ENCODE measurements at regions not wholly inside any gene's neighbourhood (a gene's known extent, or its start where the extent isn't known, plus 50 kb on each side); places are given as distances from the start of the nearest gene placed in this dataset.
A peak's percentile ranks its signal among the peaks of the same experiment; 100 is the strongest.

DNA sequence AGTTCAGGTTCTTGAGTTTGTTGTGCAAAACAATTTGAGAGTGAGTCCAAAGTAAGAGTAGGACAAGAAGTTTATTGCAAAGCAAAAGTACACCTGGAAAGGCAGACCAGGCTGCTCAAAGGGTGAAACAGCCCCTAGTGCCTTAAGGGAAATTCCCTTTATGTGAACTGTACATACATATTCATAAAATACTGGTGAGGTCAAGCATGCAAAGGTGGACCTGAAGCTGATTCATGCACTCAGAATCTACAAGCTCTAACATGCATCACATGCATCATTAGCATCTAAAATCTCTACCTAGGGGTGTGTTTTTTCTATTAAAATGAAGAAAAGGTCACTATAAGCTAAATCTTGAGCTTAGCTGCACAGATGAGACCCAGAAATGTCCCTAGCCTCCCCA lies 266.9 kb downstream of the SPATA18 start:
- H3K9me3 ChIP-seq (ENCODE audit: low read length), result no peaks in the 10 kb centered on the region
- no peaks in the 10 kb centered on the region for H3K27me3 ChIP-seq (ENCODE audit: low read length)
- H4K20me1 ChIP-seq (ENCODE audit: low read length), result no peaks in the 10 kb centered on the region
- no peak overlapping the region for H3K9ac ChIP-seq (ENCODE audit: low read length)
- peak overlapping the region; percentile 27 for H3K4me2 ChIP-seq (ENCODE audit: low read length)
- H3K4me1 ChIP-seq (ENCODE audit: insufficient read depth, low read length), result peaks cover 18% of the 10 kb centered on the region
- TF ChIP-seq EZH2 (IDR thresholded peaks at IDR 0.05; ENCODE audit: low read length, unreplicated experiment), result no peak
- TF ChIP-seq, protein P1, sequence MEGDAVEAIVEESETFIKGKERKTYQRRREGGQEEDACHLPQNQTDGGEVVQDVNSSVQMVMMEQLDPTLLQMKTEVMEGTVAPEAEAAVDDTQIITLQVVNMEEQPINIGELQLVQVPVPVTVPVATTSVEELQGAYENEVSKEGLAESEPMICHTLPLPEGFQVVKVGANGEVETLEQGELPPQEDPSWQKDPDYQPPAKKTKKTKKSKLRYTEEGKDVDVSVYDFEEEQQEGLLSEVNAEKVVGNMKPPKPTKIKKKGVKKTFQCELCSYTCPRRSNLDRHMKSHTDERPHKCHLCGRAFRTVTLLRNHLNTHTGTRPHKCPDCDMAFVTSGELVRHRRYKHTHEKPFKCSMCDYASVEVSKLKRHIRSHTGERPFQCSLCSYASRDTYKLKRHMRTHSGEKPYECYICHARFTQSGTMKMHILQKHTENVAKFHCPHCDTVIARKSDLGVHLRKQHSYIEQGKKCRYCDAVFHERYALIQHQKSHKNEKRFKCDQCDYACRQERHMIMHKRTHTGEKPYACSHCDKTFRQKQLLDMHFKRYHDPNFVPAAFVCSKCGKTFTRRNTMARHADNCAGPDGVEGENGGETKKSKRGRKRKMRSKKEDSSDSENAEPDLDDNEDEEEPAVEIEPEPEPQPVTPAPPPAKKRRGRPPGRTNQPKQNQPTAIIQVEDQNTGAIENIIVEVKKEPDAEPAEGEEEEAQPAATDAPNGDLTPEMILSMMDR (conservative IDR thresholded peaks at IDR 0.05; ENCODE audit: low read depth, low read length), result no peak
- TF ChIP-seq EZH2phosphoT487 (IDR thresholded peaks at IDR 0.05; ENCODE audit: borderline replicate concordance, low read length), result no peak
- POLR2A ChIA-PET (ENCODE audit: unreplicated experiment), result no interaction called here
- DNase-seq (peak; percentile 77), ATAC-seq (no peak)
- no peaks in the 10 kb centered on the region for H3K79me2 ChIP-seq (ENCODE audit: low read length)
- intact Hi-C loops (cut with micrococcal nuclease), result no loop called here
- CTCF ChIA-PET, result no interaction called here
- peak overlapping the region; percentile 40 for H3K27ac ChIP-seq (ENCODE audit: low read length)
- no peaks in the 10 kb centered on the region for H3F3A ChIP-seq (ENCODE audit: low read length, unreplicated experiment)
- no TSS peak for BruUV-seq (replicated peaks)
- H3K4me3 ChIP-seq (ENCODE audit: low read length), result no peak overlapping the region
- no peaks in the 10 kb centered on the region for H3K36me3 ChIP-seq (ENCODE audit: low read depth, low read length)
- no peaks in the 10 kb centered on the region for H3K9me2 ChIP-seq (replicated peaks; ENCODE audit: low read length)
- H2AFZ ChIP-seq (ENCODE audit: low read length), result no peak overlapping the region

DNA sequence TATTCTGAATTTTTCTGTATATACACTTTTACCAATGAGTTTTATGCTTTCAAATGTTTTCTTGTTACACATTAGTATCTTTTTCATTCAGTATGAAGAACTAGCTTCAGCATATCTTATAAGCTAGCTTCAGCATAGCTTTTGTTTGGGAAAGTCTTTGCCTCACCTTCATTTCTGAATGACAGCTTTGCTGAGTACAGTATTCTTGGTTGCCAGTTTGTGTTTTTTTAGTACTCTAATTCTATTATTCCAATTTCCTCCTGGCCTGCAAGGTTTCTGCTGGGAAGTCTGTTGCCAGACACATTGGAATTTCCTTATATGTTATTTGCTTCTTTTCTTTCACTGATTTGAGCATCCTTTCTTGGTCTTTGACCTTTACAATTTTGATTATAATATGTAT lies 278.8 kb downstream of the SPATA18 start:
- DNase-seq, result no peak
- Histone ChIP-seq H3K36me3 (ENCODE audit: low read depth, low read length) (no peaks in the 10 kb centered on the region), H4K20me1 (ENCODE audit: low read length) (no peaks in the 10 kb centered on the region), H3K9me3 (ENCODE audit: low read length) (no peaks in the 10 kb centered on the region), H3K4me1 (ENCODE audit: insufficient read depth, low read length) (no peaks in the 10 kb centered on the region), H3F3A (ENCODE audit: low read length, unreplicated experiment) (no peaks in the 10 kb centered on the region), H2AFZ (ENCODE audit: low read length) (no peak overlapping the region), H3K4me2 (ENCODE audit: low read length) (no peak overlapping the region), H3K79me2 (ENCODE audit: low read length) (no peaks in the 10 kb centered on the region), H3K4me3 (ENCODE audit: low read length) (no peak overlapping the region), H3K9me2 (replicated peaks; ENCODE audit: low read length) (no peaks in the 10 kb centered on the region), H3K27me3 (ENCODE audit: low read length) (no peaks in the 10 kb centered on the region), H3K9ac (ENCODE audit: low read length) (no peak overlapping the region), H3K27ac (ENCODE audit: low read length) (no peak overlapping the region)
- intact Hi-C loops (cut with micrococcal nuclease), result no loop called here
- POLR2A ChIA-PET (ENCODE audit: unreplicated experiment), result no interaction called here
- TF ChIP-seq, protein P1 (conservative IDR thresholded peaks at IDR 0.05; ENCODE audit: low read depth, low read length), result no peak
- no peak for ATAC-seq
- CTCF ChIA-PET, result no interaction called here
- no TSS peak for BruUV-seq (replicated peaks)

DNA sequence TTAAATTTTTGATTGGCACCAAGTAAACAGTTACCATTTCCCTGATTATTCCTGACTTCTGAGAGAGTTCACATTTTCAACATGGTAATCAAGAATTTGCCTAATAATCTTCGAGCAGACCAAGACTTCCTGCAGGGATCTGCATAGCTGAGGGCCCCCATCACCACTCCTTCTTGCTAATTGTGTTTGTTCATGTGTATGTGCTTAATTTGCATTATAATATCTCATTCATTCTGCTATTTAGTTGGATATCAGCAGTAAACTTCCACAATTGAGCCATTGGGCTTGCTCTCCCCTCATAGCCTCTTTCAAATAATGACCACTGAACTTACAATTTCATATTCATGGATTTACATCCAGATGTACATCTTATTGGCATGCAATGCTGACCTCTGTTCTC lies 292.5 kb downstream of the SPATA18 start:
- H3K27me3 ChIP-seq (ENCODE audit: low read length), result peaks cover 19% of the 10 kb centered on the region; the same call in 1 of the 2 replicates
- H2AFZ ChIP-seq (ENCODE audit: low read length), result no peak overlapping the region; the same call in 1 of the 2 replicates
- H3K9me3 ChIP-seq (ENCODE audit: low read length), result no peaks in the 10 kb centered on the region
- H3K4me2 ChIP-seq (ENCODE audit: low read length), result no peak overlapping the region
- H3K4me1 ChIP-seq (ENCODE audit: insufficient read depth, low read length), result no peaks in the 10 kb centered on the region
- BruUV-seq (replicated peaks), result no TSS peak
- DNase-seq (no peak), ATAC-seq (no peak)
- TF ChIP-seq EZH2phosphoT487 (IDR thresholded peaks at IDR 0.05; ENCODE audit: borderline replicate concordance, low read length), result no peak
- TF ChIP-seq, protein P1 (conservative IDR thresholded peaks at IDR 0.05; ENCODE audit: low read depth, low read length), result no peak
- TF ChIP-seq EZH2 (IDR thresholded peaks at IDR 0.05; ENCODE audit: low read length, unreplicated experiment), result no peak
- no peak overlapping the region for H3K4me3 ChIP-seq (ENCODE audit: low read length)
- H3F3A ChIP-seq (ENCODE audit: low read length, unreplicated experiment), result no peaks in the 10 kb centered on the region
- intact Hi-C loops (cut with micrococcal nuclease), result no loop called here
- no peaks in the 10 kb centered on the region for H3K9me2 ChIP-seq (replicated peaks; ENCODE audit: low read length)
- H3K27ac ChIP-seq (ENCODE audit: low read length), result no peak overlapping the region
- no peaks in the 10 kb centered on the region for H4K20me1 ChIP-seq (ENCODE audit: low read length)
- H3K79me2 ChIP-seq (ENCODE audit: low read length), result no peaks in the 10 kb centered on the region
- H3K9ac ChIP-seq (ENCODE audit: low read length), result no peak overlapping the region
- H3K36me3 ChIP-seq (ENCODE audit: low read depth, low read length), result no peaks in the 10 kb centered on the region
- ChIA-PET CTCF (no interaction called here), POLR2A (ENCODE audit: unreplicated experiment) (no interaction called here)
